ENCODE measurements at regions not wholly inside any gene's neighbourhood (a gene's known extent, or its start where the extent isn't known, plus 50 kb on each side); places are given as distances from the start of the nearest gene placed in this dataset.

- Histone ChIP-seq H3K9me3 (ENCODE audit: control insufficient read depth, low read length) (no peaks in the 10 kb centered on the region), H3K27me3 (replicated peaks; ENCODE audit: control insufficient read depth, insufficient read depth, low read length, poor library complexity, severe bottlenecking) (no peaks in the 10 kb centered on the region), H3K4me3 (ENCODE audit: insufficient read depth, low read depth, low read length, poor library complexity, severe bottlenecking) (no peak overlapping the region), H3K27ac (ENCODE audit: insufficient read depth, low read length, poor library complexity, severe bottlenecking) (no peak overlapping the region), H3K4me1 (ENCODE audit: control insufficient read depth, insufficient read depth, low read length, poor library complexity, severe bottlenecking) (no peaks in the 10 kb centered on the region), H3K36me3 (ENCODE audit: control insufficient read depth, insufficient read depth, low read length) (no peaks in the 10 kb centered on the region)
- DNase-seq, result no peak
Measured at GRCh38 chr6:139591075-139591865, 216.8 kb upstream of the CITED2 start.

GRCh38 chr6:139590206-139590605 lies 215.8 kb upstream of the CITED2 start:
- H3K4me1 ChIP-seq (ENCODE audit: control insufficient read depth, insufficient read depth, low read length, poor library complexity, severe bottlenecking), result no peaks in the 10 kb centered on the region

GRCh38 chr6:139588734-139589593 lies 214.5 kb upstream of the CITED2 start:
- no peak for DNase-seq
- H3K36me3 ChIP-seq (ENCODE audit: control insufficient read depth, insufficient read depth, low read length), result no peaks in the 10 kb centered on the region
- no peaks in the 10 kb centered on the region for H3K27me3 ChIP-seq (replicated peaks; ENCODE audit: control insufficient read depth, insufficient read depth, low read length, poor library complexity, severe bottlenecking)
- H3K4me1 ChIP-seq (ENCODE audit: control insufficient read depth, insufficient read depth, low read length, poor library complexity, severe bottlenecking), result no peaks in the 10 kb centered on the region
- no peak overlapping the region for H3K4me3 ChIP-seq (ENCODE audit: insufficient read depth, low read depth, low read length, poor library complexity, severe bottlenecking)
- H3K9me3 ChIP-seq (ENCODE audit: control insufficient read depth, low read length), result no peaks in the 10 kb centered on the region
- H3K27ac ChIP-seq (ENCODE audit: insufficient read depth, low read length, poor library complexity, severe bottlenecking), result no peak overlapping the region

More at GRCh38 chr6:139590206-139590605, 215.8 kb upstream of the CITED2 start:
- H3K4me3 ChIP-seq (ENCODE audit: insufficient read depth, low read depth, low read length, poor library complexity, severe bottlenecking), result no peak overlapping the region
- no peak for DNase-seq
- no peak overlapping the region for H3K27ac ChIP-seq (ENCODE audit: insufficient read depth, low read length, poor library complexity, severe bottlenecking)
- H3K9me3 ChIP-seq (ENCODE audit: control insufficient read depth, low read length), result no peaks in the 10 kb centered on the region
- no peaks in the 10 kb centered on the region for H3K36me3 ChIP-seq (ENCODE audit: control insufficient read depth, insufficient read depth, low read length)
- H3K27me3 ChIP-seq (replicated peaks; ENCODE audit: control insufficient read depth, insufficient read depth, low read length, poor library complexity, severe bottlenecking), result no peaks in the 10 kb centered on the region

- Histone ChIP-seq H3K4me1 (ENCODE audit: control insufficient read depth, insufficient read depth, low read length, poor library complexity, severe bottlenecking) (no peaks in the 10 kb centered on the region), H3K27me3 (replicated peaks; ENCODE audit: control insufficient read depth, insufficient read depth, low read length, poor library complexity, severe bottlenecking) (no peaks in the 10 kb centered on the region), H3K27ac (ENCODE audit: insufficient read depth, low read length, poor library complexity, severe bottlenecking) (no peak overlapping the region), H3K36me3 (ENCODE audit: control insufficient read depth, insufficient read depth, low read length) (no peaks in the 10 kb centered on the region), H3K4me3 (ENCODE audit: insufficient read depth, low read depth, low read length, poor library complexity, severe bottlenecking) (no peak overlapping the region), H3K9me3 (ENCODE audit: control insufficient read depth, low read length) (no peaks in the 10 kb centered on the region)
- no peak for DNase-seq
Measured at GRCh38 chr6:139588076-139588639, 213.7 kb upstream of the CITED2 start.

- H3K27me3 ChIP-seq (replicated peaks; ENCODE audit: control insufficient read depth, insufficient read depth, low read length, poor library complexity, severe bottlenecking), result no peaks in the 10 kb centered on the region
- H3K27ac ChIP-seq (ENCODE audit: insufficient read depth, low read length, poor library complexity, severe bottlenecking), result no peak overlapping the region
- no peaks in the 10 kb centered on the region for H3K9me3 ChIP-seq (ENCODE audit: control insufficient read depth, low read length)
- H3K4me3 ChIP-seq (ENCODE audit: insufficient read depth, low read depth, low read length, poor library complexity, severe bottlenecking), result no peak overlapping the region
- no peaks in the 10 kb centered on the region for H3K4me1 ChIP-seq (ENCODE audit: control insufficient read depth, insufficient read depth, low read length, poor library complexity, severe bottlenecking)
- H3K36me3 ChIP-seq (ENCODE audit: control insufficient read depth, insufficient read depth, low read length), result no peaks in the 10 kb centered on the region
- no peak for DNase-seq
Measured at GRCh38 chr6:139587469-139587868, 213.0 kb upstream of the CITED2 start.

GRCh38 chr6:139586273-139586672 lies 211.8 kb upstream of the CITED2 start:
- Histone ChIP-seq H3K27ac (ENCODE audit: insufficient read depth, low read length, poor library complexity, severe bottlenecking) (no peak overlapping the region), H3K36me3 (ENCODE audit: control insufficient read depth, insufficient read depth, low read length) (no peaks in the 10 kb centered on the region), H3K4me1 (ENCODE audit: control insufficient read depth, insufficient read depth, low read length, poor library complexity, severe bottlenecking) (no peaks in the 10 kb centered on the region), H3K4me3 (ENCODE audit: insufficient read depth, low read depth, low read length, poor library complexity, severe bottlenecking) (no peak overlapping the region), H3K27me3 (replicated peaks; ENCODE audit: control insufficient read depth, insufficient read depth, low read length, poor library complexity, severe bottlenecking) (no peaks in the 10 kb centered on the region), H3K9me3 (ENCODE audit: control insufficient read depth, low read length) (no peaks in the 10 kb centered on the region)
- no peak for DNase-seq

- Histone ChIP-seq H3K36me3 (ENCODE audit: control insufficient read depth, insufficient read depth, low read length) (no peaks in the 10 kb centered on the region), H3K4me1 (ENCODE audit: control insufficient read depth, insufficient read depth, low read length, poor library complexity, severe bottlenecking) (no peaks in the 10 kb centered on the region), H3K4me3 (ENCODE audit: insufficient read depth, low read depth, low read length, poor library complexity, severe bottlenecking) (no peak overlapping the region), H3K27me3 (replicated peaks; ENCODE audit: control insufficient read depth, insufficient read depth, low read length, poor library complexity, severe bottlenecking) (no peaks in the 10 kb centered on the region), H3K9me3 (ENCODE audit: control insufficient read depth, low read length) (no peaks in the 10 kb centered on the region), H3K27ac (ENCODE audit: insufficient read depth, low read length, poor library complexity, severe bottlenecking) (no peak overlapping the region)
- no peak for DNase-seq
Measured at GRCh38 chr6:139584599-139584998, 210.2 kb upstream of the CITED2 start.

GRCh38 chr6:139583420-139583819 lies 209.0 kb upstream of the CITED2 start:
- Histone ChIP-seq H3K9me3 (ENCODE audit: control insufficient read depth, low read length) (no peaks in the 10 kb centered on the region), H3K4me1 (ENCODE audit: control insufficient read depth, insufficient read depth, low read length, poor library complexity, severe bottlenecking) (no peaks in the 10 kb centered on the region), H3K4me3 (ENCODE audit: insufficient read depth, low read depth, low read length, poor library complexity, severe bottlenecking) (no peak overlapping the region), H3K27ac (ENCODE audit: insufficient read depth, low read length, poor library complexity, severe bottlenecking) (no peak overlapping the region), H3K36me3 (ENCODE audit: control insufficient read depth, insufficient read depth, low read length) (no peaks in the 10 kb centered on the region), H3K27me3 (replicated peaks; ENCODE audit: control insufficient read depth, insufficient read depth, low read length, poor library complexity, severe bottlenecking) (no peaks in the 10 kb centered on the region)
- DNase-seq, result no peak

GRCh38 chr6:139582956-139583355 lies 208.5 kb upstream of the CITED2 start:
- H3K36me3 ChIP-seq (ENCODE audit: control insufficient read depth, insufficient read depth, low read length), result no peaks in the 10 kb centered on the region
- H3K4me1 ChIP-seq (ENCODE audit: control insufficient read depth, insufficient read depth, low read length, poor library complexity, severe bottlenecking), result no peaks in the 10 kb centered on the region
- no peaks in the 10 kb centered on the region for H3K9me3 ChIP-seq (ENCODE audit: control insufficient read depth, low read length)
- H3K27me3 ChIP-seq (replicated peaks; ENCODE audit: control insufficient read depth, insufficient read depth, low read length, poor library complexity, severe bottlenecking), result no peaks in the 10 kb centered on the region
- H3K27ac ChIP-seq (ENCODE audit: insufficient read depth, low read length, poor library complexity, severe bottlenecking), result no peak overlapping the region
- DNase-seq, result no peak
- no peak overlapping the region for H3K4me3 ChIP-seq (ENCODE audit: insufficient read depth, low read depth, low read length, poor library complexity, severe bottlenecking)

GRCh38 chr6:139581485-139581865 lies 207.0 kb upstream of the CITED2 start:
- Histone ChIP-seq H3K36me3 (ENCODE audit: control insufficient read depth, insufficient read depth, low read length) (no peaks in the 10 kb centered on the region), H3K4me1 (ENCODE audit: control insufficient read depth, insufficient read depth, low read length, poor library complexity, severe bottlenecking) (no peaks in the 10 kb centered on the region), H3K27me3 (replicated peaks; ENCODE audit: control insufficient read depth, insufficient read depth, low read length, poor library complexity, severe bottlenecking) (no peaks in the 10 kb centered on the region), H3K27ac (ENCODE audit: insufficient read depth, low read length, poor library complexity, severe bottlenecking) (no peak overlapping the region), H3K4me3 (ENCODE audit: insufficient read depth, low read depth, low read length, poor library complexity, severe bottlenecking) (no peak overlapping the region), H3K9me3 (ENCODE audit: control insufficient read depth, low read length) (no peaks in the 10 kb centered on the region)
- no peak for DNase-seq

Measured in effector memory CD4-positive, alpha-beta T cell (primary cell).